Skin epidermis (tissue), 12 donors: ENCODE measurements at regions not wholly inside any gene's neighbourhood (a gene's known extent, or its start where the extent isn't known, plus 50 kb on each side); places are given as distances from the start of the nearest gene placed in this dataset.
"Not testable (repeated sequence)": the region's sequence is repeated elsewhere in the genome, so short reads cannot be mapped to it uniquely, and the experiment has no call there.

Source experiments
- H3K27ac ChIP-seq, 21 experiments: fragments of 200-600 bp; sonication (generic) in 11 of 21; one replicate each; pipeline ENCODE4 v1.5.0; 2020; ENCODE audit warnings: mild to moderate bottlenecking in 3 of 21, inconsistent platforms in 2 of 21, moderate library complexity in 2 of 21
- H3K4me3 ChIP-seq, 7 experiments: fragments of 200-600 bp; sonication (generic) in 2 of 7; one replicate each; pipeline ENCODE4 v1.5.0; 2020; ENCODE audit warnings: inconsistent platforms in 2 of 7, mild to moderate bottlenecking in 2 of 7, moderate library complexity in 1 of 7

DNA sequence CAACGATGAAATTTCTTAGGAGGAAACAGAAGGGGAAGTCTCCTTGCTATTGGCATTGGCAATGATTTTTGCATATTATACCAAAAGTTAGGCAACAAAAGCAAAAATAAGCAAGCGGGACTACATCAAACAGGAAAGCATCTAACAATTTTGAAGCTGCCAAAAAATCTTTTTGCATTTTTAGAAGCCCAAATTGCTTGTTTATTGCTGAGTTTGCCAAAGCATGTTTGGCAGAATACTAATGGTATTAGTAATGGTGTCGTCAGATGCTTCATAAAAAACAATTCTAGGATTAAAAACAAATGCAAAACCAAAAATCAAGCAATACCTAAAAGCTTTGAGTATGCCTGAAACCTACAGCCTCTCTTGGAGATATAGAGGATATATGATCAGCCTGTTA, 80.0 kb downstream of the GALR1 start:
- no peak overlapping the region for H3K4me3 ChIP-seq

DNA sequence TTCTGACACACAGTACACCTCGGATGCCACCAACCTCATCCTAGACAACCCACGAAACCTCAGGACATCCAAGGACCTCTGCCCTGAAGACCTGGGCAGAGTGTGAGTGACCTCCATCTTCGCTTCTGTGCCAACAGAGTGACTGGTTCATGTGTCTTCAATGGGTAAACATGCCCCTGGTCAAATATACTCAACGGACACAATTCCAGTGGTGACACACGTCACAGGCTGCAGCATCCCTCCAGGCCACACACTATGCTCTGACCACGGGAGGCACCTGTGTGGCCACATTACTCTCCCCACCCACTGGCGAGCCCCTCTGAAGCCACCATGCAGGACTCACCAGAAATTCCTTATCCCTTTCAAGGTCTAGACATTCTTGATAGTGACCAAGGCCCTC, 85.2 kb downstream of the GALR1 start:
- no peak overlapping the region for H3K27ac ChIP-seq
- no peak overlapping the region for H3K4me3 ChIP-seq

More for the DNA sequence above, 80.0 kb downstream of the GALR1 start:
- H3K27ac ChIP-seq = no peak overlapping the region

DNA sequence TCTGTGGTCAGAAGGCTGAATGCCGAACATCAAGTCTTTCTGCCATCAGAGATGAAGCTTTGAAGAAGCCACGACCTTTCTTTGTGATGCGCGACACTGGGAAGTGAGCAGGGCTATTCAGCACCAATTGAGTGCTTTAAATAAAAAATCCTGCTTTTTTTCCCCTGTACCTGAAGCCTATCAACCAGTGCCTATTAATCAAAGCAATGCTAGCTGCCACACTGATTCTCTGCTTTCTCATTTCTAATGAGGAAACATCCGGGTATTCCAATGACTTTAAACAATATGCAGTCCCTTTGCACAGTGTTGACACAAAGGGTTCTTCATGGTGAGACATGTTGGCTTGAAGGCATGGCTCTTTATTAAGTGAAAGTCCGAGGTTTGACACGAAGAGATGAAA, 88.0 kb downstream of the GALR1 start:
- H3K4me3 ChIP-seq = no peak overlapping the region
- H3K27ac ChIP-seq = no peak overlapping the region

DNA sequence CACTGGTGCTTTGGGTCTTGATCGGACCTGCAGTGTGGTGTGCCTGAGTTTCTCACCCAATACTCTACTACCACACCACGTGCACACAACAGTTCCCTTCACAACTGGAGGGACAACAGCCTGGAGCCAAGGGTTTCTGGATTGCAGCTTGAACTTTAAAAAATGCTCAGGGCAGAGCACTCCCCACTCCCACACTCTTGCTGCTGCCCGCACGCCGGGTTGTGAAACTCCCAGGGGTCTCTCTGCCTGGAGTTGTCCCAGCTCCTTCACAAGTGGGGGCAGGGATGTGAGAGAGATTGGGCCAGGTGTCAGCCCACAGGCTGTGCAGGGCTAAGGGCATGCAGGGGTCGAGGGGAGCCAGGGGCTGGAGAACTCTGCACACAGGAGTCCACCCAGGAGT, 89.4 kb downstream of the GALR1 start:
- H3K27ac ChIP-seq = no peak overlapping the region
- no peak overlapping the region for H3K4me3 ChIP-seq

DNA sequence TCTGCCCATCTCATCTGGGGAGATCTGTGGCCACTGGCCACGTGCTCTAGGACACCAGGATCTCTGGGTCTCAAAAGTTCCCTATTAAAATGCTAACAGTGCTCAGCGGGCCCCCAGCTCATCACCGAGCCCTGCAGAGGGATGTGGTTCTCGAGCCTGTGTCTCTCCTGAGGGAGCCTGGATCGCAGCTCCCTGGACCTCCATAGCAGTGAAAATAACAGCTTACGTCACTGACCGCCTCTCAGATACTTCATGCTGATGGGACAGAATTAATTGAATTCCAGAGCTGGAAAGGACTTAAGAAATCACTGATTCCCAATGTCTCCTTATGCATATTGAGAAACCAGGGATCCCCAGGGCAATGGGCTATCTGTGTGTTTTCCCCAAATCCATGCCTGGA, 90.0 kb downstream of the GALR1 start:
- Histone ChIP-seq H3K4me3 (no peak overlapping the region), H3K27ac (no peak overlapping the region)

DNA sequence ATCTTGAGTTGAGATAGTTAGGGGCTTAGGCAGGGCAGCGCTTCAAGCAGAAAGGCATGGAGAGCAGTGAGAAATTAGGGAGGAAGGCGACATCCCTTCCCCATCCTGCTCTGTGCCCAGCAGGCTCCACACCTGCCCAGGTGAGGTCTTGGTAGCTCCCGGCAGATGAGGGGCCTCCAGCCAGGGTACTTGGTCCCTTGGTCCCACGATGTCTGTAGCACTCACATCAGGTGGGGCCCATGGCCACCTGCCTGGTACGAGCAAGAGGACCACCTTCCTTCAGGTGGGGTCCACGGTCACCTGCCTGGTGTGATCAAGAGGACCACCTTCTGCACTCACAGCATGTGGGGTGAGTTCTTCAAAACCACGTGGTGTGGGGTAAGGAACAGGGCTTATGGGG, 91.2 kb downstream of the GALR1 start:
- Histone ChIP-seq H3K27ac (no peak overlapping the region), H3K4me3 (no peak overlapping the region)

DNA sequence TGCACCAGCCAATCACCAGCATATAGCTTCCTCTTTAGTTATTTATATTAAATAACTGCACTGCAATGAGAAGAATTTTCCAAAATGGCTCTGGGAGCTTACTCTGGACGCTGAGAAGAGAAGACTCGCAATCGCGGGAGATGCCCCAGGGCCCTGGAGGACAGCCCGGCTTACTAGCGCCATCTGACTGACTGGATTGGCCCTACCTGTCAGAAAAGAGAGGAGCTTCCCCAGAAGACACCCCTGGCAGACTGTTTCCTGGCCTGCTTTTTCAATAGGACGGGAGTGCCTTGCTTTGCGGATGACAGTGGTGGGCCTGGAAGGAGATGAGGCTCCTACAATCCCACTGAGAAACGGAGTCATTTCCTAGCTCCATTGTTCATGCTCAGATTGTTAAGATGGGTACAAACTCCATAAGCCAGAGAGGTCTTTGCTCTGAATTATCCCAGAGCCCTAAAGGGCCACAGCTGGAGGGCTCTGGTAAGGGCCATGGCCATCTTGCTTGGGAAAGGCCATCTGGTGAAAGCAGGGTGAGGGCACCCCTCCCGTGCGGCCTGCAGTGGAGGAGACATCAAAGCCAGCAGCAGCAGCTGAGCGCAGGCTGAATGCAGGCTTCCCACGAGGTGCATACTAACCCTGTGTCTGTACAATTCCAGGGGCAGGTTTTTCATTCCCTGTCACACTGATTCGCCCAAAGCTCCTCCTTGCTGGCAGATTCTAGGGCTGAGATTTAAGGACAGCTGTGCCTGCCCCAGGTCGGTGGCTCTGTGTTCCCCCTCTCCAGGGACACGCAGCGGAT, 92.1 kb downstream of the GALR1 start:
- Histone ChIP-seq H3K4me3 (no peak overlapping the region), H3K27ac (no peak overlapping the region)

DNA sequence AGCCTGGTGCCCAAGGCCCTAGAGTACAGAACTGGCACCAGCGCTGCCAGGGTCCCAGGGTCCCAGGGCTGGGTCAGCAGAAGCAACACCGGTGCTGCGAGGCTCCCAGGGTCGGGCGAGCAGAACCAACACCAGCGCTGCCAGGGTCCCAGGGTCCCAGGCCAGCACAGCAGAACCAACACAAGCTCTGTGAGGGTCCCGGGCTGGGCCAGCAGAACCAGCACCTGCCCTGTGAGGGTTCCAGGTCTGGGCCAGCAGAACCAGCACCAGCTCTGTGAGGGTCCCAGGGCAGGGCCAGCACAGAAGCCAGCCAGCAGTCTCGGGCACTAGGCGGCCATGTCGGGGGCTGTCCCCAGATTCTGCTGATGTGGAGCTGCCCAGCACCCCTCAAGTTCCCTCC, 93.1 kb downstream of the GALR1 start:
- H3K4me3 ChIP-seq = no peak overlapping the region
- H3K27ac ChIP-seq = no peak overlapping the region

DNA sequence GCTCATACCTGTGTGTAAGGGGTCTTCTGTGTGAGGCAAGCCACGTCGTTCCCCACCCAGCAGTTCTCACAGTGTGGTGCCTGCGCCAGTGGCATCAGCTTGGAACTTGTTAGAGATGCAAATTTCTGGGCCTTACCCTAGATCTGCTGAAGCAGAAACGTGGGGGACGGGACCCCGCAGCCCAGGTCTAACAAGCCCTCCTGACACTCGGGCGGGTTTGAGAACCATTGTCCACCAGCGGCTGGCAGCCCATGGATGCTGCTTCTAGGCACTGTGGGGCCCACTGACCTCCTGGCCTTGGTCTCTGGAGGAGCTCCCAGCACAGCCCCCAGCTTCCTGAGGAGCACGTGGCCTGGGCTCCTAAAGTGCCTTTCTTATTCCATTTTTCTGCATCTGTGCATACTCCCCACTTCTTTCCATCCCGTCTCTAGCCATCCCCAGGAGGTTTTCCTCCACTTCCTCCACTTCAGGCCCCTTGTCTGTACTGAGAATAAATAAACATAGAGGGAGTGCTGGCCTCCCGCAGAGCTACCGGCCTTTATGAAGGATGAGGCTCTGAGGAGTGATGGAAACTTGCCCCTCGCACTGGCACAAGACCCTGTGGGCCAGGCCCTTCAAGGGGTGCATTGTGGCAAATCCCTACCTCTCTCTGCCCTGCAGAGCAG, 94.3 kb downstream of the GALR1 start:
- no peak overlapping the region for H3K27ac ChIP-seq
- H3K4me3 ChIP-seq = no peak overlapping the region

DNA sequence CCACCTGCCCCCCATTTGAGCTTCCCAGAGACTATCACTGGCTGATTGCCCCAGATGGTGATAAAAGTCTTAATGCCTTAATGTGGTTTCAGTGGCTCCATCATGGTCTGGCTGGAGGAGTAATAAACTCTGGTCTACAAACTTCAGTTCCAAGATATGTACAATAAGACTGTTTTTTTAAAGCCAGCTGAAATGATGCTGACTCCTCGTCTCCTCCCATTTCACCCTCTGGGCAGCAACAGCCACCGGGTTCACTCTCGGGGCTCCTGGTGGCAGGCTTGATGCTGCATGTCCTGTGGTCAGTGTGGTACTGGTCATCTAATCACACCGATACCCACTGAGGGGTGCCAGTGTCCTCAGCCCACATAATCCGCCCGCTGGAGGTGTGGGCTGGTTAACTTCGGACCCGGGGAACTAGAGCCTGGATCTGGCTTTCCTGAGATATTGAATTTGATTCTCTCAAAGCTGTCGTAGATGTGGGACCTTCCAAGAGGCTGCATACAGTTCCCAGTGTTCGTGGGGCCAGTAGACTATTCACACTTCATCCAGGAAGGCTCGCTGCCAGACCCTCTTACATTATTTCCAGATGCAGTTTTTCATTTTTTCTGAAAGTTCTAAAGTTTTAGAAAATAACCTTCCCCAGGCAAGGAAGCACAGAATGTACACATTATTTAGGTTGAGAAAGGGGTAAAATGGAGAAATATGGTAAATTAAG, 95.3 kb downstream of the GALR1 start:
- H3K27ac ChIP-seq = no peak overlapping the region

DNA sequence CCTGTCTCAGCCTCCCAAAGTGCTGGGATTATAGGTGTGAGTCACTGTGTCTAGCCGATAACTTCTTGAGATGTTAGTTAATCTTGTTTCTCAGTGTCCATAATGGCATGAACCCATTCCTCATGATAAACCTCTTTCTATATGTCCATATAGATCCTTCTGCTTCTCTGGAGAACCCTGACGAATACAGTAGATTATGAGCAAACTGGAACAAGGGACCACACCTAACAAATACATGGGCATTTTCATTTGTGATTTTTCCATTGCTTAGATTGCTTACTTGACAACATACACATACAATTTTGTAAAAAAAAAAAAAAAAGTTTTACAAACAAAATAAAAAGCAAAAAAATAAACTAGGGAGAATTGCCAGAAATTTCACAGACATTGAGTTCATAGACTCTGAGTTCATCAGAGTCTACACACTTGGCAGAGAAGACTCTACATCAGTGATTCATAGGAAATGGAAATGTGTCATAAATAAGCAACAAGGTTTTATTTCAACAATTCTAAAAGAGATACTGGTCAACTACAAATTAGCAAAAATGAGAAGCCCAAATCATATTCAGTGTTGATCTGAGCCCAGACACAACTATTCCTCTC, 96.7 kb downstream of the GALR1 start:
- Histone ChIP-seq H3K4me3 (no peak overlapping the region), H3K27ac (no peak overlapping the region)

More for the DNA sequence above, 95.3 kb downstream of the GALR1 start:
- no peak overlapping the region for H3K4me3 ChIP-seq

DNA sequence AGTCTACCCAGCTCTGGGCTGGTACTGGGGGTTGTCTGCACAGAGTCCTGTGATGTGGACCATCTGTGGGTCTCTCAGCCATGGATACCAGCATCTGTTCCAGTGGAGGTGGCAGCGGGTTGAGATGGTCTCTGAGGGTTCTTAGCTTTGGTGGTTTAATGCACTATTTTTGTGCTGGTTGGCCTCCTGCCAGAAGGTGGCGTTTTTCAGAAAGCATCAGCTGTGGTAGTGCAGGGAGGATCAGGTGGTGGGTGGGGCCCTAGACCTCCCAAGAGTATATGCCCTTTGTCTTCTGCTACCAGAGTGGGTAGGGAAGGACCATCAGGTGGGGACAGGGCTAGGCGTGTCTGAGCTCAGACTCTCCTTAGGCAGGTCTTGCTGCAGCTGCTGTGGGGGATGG, 103.7 kb downstream of the GALR1 start:
- not testable (repeated sequence) for H3K4me3 ChIP-seq, H3K27ac ChIP-seq

DNA sequence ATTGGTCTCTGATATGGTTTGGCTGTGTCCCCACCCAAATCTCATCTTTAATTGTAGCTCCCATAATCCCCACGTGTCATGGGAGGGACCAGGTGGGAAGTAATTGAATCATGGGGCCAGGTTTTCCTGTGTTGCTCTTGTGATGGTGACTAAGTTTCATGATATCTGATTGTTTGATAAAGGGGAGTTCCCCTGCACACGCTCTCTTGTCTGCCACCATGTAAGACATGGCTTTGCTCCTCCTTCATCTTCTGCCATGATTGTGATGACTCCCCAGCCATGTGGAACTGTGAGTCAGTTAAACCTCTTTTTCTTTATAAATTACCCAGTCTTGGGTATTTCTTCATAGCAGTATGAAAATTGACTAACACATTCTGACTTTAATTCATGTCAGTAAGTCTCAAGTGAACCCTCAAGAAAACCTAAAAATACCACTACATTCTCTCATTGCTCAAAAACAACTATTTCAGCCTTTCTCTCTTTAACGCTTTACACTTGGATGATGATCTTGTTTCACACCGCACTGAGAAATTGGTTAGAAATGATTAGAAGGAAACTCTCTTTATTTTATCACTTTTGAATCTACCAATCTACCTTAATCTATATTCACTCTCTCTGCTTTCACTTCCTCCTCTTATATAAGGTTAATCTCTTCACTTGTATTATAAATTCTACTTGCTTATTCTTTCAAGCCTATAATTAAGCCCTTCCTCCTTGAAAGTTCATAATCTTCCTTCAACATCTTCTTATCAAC, 110.1 kb downstream of the GALR1 start:
- H3K4me3 ChIP-seq = no peak overlapping the region
- H3K27ac ChIP-seq = no peak overlapping the region

DNA sequence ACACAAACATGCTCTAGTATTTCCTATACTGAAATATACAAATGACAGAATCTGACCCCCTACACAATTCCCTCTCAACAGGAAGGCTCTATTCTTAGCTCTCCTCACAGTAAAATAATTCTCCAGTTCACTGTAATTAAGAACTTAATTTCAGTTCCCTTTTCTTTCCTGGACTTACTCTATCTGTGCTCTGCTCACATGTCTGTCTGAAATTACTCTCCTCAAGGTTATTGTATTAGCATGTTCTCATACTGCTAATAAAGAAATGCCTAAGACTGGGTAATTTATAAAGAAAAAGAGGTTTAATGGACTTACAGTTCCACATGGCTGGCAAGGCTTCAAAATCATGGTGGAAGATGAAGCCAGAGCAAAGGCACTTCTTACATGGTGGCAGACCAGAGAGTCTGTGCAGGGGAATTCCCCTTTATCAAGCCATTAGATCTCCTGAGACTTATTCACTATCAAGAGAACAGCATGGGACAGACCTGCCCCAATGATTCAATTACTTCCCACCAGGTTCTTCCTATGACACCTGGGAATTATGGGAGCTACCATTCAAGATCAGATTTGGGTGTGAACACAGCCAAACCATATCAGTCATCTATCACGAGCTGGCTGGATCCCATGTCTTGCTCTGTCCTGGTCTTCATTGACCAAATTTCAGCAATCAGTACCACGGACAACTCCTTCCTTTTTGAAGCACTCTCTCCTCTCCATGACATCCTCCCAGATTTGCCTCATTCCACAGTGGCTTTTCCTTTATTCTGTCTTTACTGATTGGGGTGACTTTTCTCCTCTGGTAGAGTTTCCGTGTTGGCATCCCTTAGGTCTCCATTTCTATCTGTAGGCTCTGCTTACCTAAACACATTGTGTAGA, 110.9 kb downstream of the GALR1 start:
- Histone ChIP-seq H3K27ac (no peak overlapping the region), H3K4me3 (no peak overlapping the region)

DNA sequence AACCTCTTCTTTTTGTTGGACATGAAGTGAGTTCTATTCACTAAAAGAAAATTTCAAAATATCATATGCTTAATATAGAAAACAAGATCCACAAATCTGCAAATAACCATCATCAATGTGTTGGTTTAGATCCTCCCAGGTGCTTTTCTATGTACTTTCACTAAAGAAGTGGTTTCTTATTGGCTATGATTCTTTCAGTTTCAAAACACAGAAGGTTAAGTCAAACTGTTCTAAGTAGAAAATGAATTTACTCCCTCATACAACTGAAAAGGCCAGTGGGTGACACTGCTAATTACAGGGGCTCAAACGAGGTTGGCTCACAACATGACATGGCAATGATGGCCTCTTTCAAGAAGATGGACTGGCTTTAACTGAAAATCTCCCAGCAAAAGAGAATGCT, 111.7 kb downstream of the GALR1 start:
- H3K27ac ChIP-seq = no peak overlapping the region

DNA sequence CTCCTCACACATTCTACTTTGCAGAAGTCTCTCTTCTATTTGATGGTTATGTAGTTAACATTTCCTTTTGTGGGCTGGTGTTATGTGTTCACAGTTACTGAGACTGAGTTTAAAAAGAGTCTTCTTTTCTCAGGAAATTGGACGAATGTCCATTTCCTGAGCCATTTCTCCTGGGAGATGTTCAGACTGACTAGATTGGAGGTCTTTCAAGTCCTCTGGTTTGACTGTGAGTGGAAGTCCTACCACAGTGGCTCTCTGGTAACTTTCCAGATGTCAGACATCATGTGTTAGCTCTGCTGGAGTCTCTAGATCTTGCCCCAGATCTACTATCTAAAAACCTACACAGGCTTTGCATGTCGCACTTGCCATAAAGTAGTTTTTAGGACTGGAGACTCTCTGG, 116.0 kb downstream of the GALR1 start:
- H3K4me3 ChIP-seq = no peak overlapping the region
- H3K27ac ChIP-seq = no peak overlapping the region

More for the DNA sequence above, 111.7 kb downstream of the GALR1 start:
- H3K4me3 ChIP-seq = no peak overlapping the region

DNA sequence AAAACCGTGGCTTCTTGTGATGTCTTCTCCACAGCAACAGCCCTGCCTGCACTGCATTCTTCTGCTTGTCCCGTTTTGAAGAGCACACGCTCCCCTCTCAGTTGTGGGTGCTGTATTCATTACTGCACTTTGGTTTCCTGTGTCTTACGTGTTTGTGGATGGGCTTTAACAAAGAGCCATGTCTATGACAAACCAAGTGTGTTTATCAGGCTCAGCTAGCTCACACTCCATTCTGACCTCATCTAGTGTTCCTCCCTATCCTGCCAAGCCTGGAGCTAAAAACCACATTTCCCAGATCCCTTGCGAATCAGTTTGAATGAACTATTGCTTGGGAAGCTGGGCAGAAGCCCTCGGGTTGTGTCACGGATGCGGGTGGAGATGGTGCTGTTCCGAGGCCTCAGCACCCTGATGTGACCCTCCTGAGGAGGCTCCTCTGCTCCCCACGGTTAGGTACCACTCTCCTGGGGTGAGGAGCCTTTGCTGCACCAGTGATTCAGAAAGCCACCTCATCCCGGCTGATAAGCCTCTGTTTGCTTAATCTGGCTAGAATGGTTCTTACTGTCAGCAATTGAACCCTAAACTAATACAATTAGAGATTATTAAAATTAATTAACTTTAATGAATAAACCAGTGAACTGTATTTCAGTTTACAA, 116.5 kb downstream of the GALR1 start:
- H3K4me3 ChIP-seq = no peak overlapping the region
- H3K27ac ChIP-seq = no peak overlapping the region
